ENCODE measurements at regions not wholly inside any gene's neighbourhood (a gene's known extent, or its start where the extent isn't known, plus 50 kb on each side); places are given as distances from the start of the nearest gene placed in this dataset.

DNA sequence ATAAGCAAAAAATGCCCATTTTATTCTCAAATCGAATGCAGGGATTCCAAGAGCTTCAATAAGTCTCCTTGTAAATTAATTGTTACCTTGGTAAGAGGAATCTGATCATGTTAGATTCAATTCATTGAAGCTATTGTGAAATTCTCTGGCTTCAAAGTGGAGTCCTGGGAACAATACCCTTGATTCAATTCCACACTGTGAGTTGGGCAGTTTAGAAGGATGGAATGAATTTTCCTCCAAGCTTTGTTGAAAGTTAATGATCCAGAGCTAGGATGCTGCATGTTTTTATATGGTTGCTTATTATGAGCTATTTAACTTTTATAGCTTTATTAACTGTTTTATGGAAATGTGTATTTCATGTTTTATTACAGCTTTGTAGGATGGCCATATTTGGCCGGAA lies 89.9 kb upstream of the IGF1 start:
- no peak overlapping the region for H3K27ac ChIP-seq
- no peak for DNase-seq (ENCODE audit: low spot score)
- no peaks in the 10 kb centered on the region for H3K4me1 ChIP-seq (ENCODE audit: control insufficient read depth in 1 of 2, low read depth in 2 of 2)
- ATAC-seq (ENCODE audit: insufficient number of reproducible peaks, low FRiP score, low read depth): no peak
- H3K9me3 ChIP-seq: peaks cover 2% of the 10 kb centered on the region
- H3K4me3 ChIP-seq: no peak overlapping the region
- TF ChIP-seq, protein P1, sequence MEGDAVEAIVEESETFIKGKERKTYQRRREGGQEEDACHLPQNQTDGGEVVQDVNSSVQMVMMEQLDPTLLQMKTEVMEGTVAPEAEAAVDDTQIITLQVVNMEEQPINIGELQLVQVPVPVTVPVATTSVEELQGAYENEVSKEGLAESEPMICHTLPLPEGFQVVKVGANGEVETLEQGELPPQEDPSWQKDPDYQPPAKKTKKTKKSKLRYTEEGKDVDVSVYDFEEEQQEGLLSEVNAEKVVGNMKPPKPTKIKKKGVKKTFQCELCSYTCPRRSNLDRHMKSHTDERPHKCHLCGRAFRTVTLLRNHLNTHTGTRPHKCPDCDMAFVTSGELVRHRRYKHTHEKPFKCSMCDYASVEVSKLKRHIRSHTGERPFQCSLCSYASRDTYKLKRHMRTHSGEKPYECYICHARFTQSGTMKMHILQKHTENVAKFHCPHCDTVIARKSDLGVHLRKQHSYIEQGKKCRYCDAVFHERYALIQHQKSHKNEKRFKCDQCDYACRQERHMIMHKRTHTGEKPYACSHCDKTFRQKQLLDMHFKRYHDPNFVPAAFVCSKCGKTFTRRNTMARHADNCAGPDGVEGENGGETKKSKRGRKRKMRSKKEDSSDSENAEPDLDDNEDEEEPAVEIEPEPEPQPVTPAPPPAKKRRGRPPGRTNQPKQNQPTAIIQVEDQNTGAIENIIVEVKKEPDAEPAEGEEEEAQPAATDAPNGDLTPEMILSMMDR (IDR thresholded peaks at IDR 0.05): no peak
- H3K36me3 ChIP-seq: no peaks in the 10 kb centered on the region
- no peaks in the 10 kb centered on the region for H3K27me3 ChIP-seq (replicated peaks; ENCODE audit: insufficient read depth)

DNA sequence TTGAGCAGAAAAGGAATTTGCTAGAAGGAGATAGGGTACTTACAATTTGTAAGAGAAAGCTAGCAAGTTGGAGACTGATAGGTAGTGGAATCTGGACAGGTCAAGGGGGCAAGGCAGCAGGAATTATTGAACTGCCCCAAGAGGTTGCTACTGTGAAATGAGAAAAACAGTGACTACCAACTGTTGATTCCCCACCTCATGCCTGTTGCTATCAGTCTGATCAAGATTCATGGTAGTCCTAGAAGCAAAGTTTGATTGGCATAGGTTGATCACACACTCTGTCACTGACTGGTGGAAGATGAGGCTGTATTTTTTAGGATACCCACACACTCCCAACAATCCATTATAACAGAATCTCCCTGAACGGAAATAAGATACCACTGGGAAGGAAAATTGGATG lies 89.4 kb upstream of the IGF1 start:
- Histone ChIP-seq H3K27me3 (replicated peaks; ENCODE audit: insufficient read depth) (no peaks in the 10 kb centered on the region), H3K4me3 (no peak overlapping the region)
- no peak for ATAC-seq (ENCODE audit: insufficient number of reproducible peaks, low FRiP score, low read depth)

DNA sequence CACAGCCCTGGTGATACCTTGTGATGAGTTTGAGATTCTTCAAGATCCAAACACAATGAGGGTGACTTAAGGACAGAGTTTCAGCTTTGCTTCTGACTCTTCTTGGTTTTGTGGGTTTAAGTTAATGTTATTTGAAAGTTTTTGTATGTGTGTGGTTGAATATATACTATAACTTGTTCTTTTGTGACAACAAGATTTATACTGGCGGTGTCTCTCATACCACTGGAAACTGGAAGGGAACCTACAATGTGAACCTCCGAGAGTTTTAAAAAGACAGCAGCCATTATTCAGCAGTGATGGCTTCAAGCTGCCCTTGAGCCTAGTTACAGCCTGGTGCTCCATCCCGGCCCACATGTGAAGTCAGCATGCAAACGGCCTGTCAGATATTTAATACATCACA lies 87.9 kb upstream of the IGF1 start:
- ATAC-seq (ENCODE audit: insufficient number of reproducible peaks, low FRiP score, low read depth) (no peak), DNase-seq (ENCODE audit: low spot score) (no peak)
- Histone ChIP-seq H3K4me3 (no peak overlapping the region), H3K9me3 (peaks cover 2% of the 10 kb centered on the region), H3K36me3 (no peaks in the 10 kb centered on the region), H3K27me3 (replicated peaks; ENCODE audit: insufficient read depth) (no peaks in the 10 kb centered on the region), H3K27ac (no peak overlapping the region), H3K4me1 (ENCODE audit: control insufficient read depth in 1 of 2, low read depth in 2 of 2) (no peaks in the 10 kb centered on the region)
- TF ChIP-seq, protein P1 (IDR thresholded peaks at IDR 0.05): no peak

More for the DNA sequence above, 89.4 kb upstream of the IGF1 start:
- DNase-seq (ENCODE audit: low spot score): no peak
- Histone ChIP-seq H3K36me3 (no peaks in the 10 kb centered on the region), H3K9me3 (peaks cover 2% of the 10 kb centered on the region), H3K4me1 (ENCODE audit: control insufficient read depth in 1 of 2, low read depth in 2 of 2) (no peaks in the 10 kb centered on the region), H3K27ac (no peak overlapping the region)
- TF ChIP-seq, protein P1 (IDR thresholded peaks at IDR 0.05): no peak

DNA sequence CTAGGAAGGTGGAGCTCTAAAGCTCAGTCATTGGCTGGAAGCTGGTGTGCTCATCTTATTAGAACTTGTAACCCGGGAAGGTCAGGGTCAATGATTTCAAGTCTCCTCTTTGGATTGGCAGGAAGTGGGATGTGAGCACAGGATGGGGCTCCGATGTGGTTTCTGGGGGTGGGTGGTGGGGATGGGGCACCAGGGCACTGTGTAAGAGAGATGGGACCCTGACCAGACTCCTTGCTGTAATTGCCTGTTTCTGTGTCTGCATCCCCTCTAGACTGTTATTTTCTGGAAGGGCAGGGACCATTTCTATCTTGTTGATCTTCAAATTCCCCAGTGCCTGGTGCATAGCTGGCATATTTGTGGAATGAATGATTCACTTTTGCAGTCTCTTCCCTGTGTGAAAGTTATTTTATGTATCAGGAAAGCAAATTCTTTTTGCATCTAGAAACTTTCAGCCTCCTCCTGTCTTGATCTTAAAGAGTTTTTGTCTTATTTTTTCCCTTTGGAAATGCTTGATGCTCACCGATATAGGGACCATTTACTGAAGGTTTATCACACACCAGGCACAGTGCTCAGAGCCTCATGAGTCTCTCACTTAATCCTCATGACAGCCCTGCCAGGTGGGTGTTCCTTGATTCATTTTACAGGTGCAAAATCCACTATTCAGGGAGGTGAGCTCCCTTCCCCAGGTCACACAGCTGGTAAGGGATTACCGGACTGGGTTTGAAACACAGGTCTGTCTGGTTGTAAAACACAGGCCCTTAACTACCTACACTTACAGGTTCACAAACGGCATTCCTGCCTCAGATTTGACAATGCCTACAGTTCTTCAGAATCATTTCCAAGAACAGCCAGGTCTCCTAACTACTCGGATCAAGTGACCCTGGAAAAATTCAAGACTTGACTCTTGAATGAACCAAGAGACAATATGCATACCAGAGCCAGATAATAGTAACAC lies 86.9 kb upstream of the IGF1 start:
- Histone ChIP-seq H3K27ac (no peak overlapping the region), H3K4me3 (no peak overlapping the region), H3K9me3 (peaks cover 2% of the 10 kb centered on the region), H3K4me1 (ENCODE audit: control insufficient read depth in 1 of 2, low read depth in 2 of 2) (no peaks in the 10 kb centered on the region), H3K36me3 (no peaks in the 10 kb centered on the region), H3K27me3 (replicated peaks; ENCODE audit: insufficient read depth) (no peaks in the 10 kb centered on the region)
- no peak for DNase-seq (ENCODE audit: low spot score)
- TF ChIP-seq, protein P1 (IDR thresholded peaks at IDR 0.05): no peak
- no peak for ATAC-seq (ENCODE audit: insufficient number of reproducible peaks, low FRiP score, low read depth)

DNA sequence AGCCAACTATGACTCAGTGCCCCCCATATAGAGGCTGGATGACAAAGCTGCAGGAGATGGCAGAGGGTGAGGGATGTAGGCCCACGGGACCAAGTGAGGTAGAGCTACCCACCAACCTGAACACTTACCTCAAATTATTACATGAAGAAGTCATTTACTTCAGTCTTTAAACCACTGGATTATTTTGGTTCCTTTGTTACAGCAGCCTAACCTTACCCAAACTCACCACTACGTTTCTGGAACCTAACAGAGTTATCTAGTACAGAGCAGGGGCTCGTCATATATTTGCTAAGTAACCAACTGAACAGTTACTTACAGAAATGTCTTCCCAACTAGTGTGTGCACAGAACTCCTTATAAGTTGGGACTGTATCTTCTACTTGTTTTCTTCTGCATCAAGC lies 85.2 kb upstream of the IGF1 start:
- ATAC-seq (ENCODE audit: insufficient number of reproducible peaks, low FRiP score, low read depth): no peak
- peaks cover 2% of the 10 kb centered on the region for H3K9me3 ChIP-seq
- no peaks in the 10 kb centered on the region for H3K27me3 ChIP-seq (replicated peaks; ENCODE audit: insufficient read depth)

More for the DNA sequence above, 85.2 kb upstream of the IGF1 start:
- H3K4me3 ChIP-seq: no peak overlapping the region
- H3K4me1 ChIP-seq (ENCODE audit: control insufficient read depth in 1 of 2, low read depth in 2 of 2): no peaks in the 10 kb centered on the region
- DNase-seq (ENCODE audit: low spot score): no peak
- no peak overlapping the region for H3K27ac ChIP-seq
- no peaks in the 10 kb centered on the region for H3K36me3 ChIP-seq
- TF ChIP-seq, protein P1 (IDR thresholded peaks at IDR 0.05): no peak

Measured in thoracic aorta (tissue), 2 donors.